ENCODE measurements at regions not wholly inside any gene's neighbourhood (a gene's known extent, or its start where the extent isn't known, plus 50 kb on each side); places are given as distances from the start of the nearest gene placed in this dataset.

DNA sequence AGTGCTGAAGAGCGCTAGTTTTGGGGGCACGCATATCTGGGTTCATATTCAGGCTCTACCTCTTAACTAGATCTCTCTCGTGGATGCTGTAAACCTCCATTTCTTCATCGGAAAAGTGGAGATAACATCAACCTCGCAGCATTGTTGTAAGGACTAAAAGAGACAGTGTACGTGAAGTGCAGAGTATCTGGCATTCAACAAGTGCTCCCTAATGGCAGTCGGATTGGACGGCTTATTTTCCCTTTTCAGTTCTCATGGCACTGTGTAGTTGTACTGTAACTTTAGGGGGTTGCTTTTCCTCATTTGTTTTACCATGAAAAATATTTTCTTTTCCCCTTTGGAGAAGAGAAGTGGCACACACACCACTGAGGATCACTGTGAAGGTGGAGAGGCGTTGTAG lies 51.4 kb upstream of the ESX1 start:
- DNase-seq = no peak

Measured in activated CD4-positive, alpha-beta T cell treated with anti-CD3 and anti-CD28 coated beads, Interleukin-2, amount 50 U/mL, for 16 hours (primary cell).